ENCODE measurements at regions not wholly inside any gene's neighbourhood (a gene's known extent, or its start where the extent isn't known, plus 50 kb on each side); places are given as distances from the start of the nearest gene placed in this dataset.

- DNase-seq (ENCODE audit: low read depth) (no peak), FAIRE-seq (no peak)
- Histone ChIP-seq H3K4me3 (ENCODE audit: low read depth, low read length) (no peak overlapping the region), H3K27me3 (ENCODE audit: control insufficient read depth, insufficient read depth, low read length) (no peaks in the 10 kb centered on the region), H3K36me3 (ENCODE audit: control insufficient read depth, insufficient read depth, low read length) (no peaks in the 10 kb centered on the region)
- no peak for TF ChIP-seq CTCF (IDR thresholded peaks at IDR 0.05; ENCODE audit: insufficient read depth, low read length, severe bottlenecking)
These were observed 108.4 kb upstream of the SLC22A23 start for GRCh38 chr6:3565291-3565690.

- no peak for FAIRE-seq
- no peaks in the 10 kb centered on the region for H3K36me3 ChIP-seq (ENCODE audit: control insufficient read depth, insufficient read depth, low read length)
- no peak overlapping the region for H3K4me3 ChIP-seq (ENCODE audit: low read depth, low read length)
- H3K27me3 ChIP-seq (ENCODE audit: control insufficient read depth, insufficient read depth, low read length): no peaks in the 10 kb centered on the region
- peak; percentile 9 for TF ChIP-seq CTCF (IDR thresholded peaks at IDR 0.05; ENCODE audit: insufficient read depth, low read length, severe bottlenecking)
- no peak for DNase-seq (ENCODE audit: low read depth)
These were observed 104.9 kb upstream of the SLC22A23 start for GRCh38 chr6:3561725-3562124.

DNA sequence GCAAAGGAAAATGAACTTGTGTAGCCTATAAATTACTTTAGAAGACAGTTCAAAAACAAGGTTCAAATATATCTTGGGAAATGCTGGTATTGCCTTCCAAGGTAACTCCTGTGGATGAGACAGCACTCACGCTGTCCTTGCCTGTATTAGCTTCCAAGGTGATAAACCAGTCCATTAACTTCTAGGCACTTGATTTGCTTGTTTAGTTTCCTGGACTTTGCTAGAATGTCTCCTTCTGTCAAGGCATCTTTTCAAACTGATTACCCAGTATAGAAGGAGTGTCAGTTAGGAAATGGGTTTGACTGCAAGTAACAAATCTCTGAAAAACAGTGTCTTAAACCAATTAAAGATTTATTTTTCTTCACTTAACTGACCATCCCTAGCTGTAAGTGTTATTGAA, 103.4 kb upstream of the SLC22A23 start:
- Histone ChIP-seq H3K4me3 (ENCODE audit: low read depth, low read length) (no peak overlapping the region), H3K36me3 (ENCODE audit: control insufficient read depth, insufficient read depth, low read length) (no peaks in the 10 kb centered on the region), H3K27me3 (ENCODE audit: control insufficient read depth, insufficient read depth, low read length) (no peaks in the 10 kb centered on the region)
- FAIRE-seq: no peak
- no peak for DNase-seq (ENCODE audit: low read depth)
- no peak for TF ChIP-seq CTCF (IDR thresholded peaks at IDR 0.05; ENCODE audit: insufficient read depth, low read length, severe bottlenecking)

DNA sequence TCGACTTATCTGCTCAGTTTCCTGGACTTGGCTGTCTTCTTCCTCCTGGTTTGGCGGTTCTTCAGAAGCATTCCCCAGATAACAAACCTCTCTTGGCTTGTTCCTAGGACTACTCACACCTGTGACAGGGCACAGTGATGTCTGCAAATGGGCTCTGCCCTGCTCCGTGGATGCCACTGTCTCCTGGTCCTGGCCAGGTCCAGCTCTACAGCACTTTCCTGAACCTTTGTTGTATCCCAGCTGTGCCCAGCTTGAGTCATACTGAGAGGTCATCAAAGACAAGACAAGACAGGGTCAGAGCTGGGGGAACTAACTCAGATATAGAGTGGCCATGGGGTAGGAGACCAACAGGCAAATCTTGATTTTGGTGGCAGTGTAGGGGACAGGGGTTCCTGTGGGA, 102.7 kb upstream of the SLC22A23 start:
- FAIRE-seq (no peak), DNase-seq (ENCODE audit: low read depth) (no peak)
- Histone ChIP-seq H3K36me3 (ENCODE audit: control insufficient read depth, insufficient read depth, low read length) (no peaks in the 10 kb centered on the region), H3K27me3 (ENCODE audit: control insufficient read depth, insufficient read depth, low read length) (no peaks in the 10 kb centered on the region), H3K4me3 (ENCODE audit: low read depth, low read length) (no peak overlapping the region)
- no peak for TF ChIP-seq CTCF (IDR thresholded peaks at IDR 0.05; ENCODE audit: insufficient read depth, low read length, severe bottlenecking)

- H3K4me3 ChIP-seq (ENCODE audit: low read depth, low read length): no peak overlapping the region
- no peak for FAIRE-seq
- no peak for DNase-seq (ENCODE audit: low read depth)
- no peaks in the 10 kb centered on the region for H3K36me3 ChIP-seq (ENCODE audit: control insufficient read depth, insufficient read depth, low read length)
- H3K27me3 ChIP-seq (ENCODE audit: control insufficient read depth, insufficient read depth, low read length): no peaks in the 10 kb centered on the region
- no peak for TF ChIP-seq CTCF (IDR thresholded peaks at IDR 0.05; ENCODE audit: insufficient read depth, low read length, severe bottlenecking)
These were observed 100.5 kb upstream of the SLC22A23 start for GRCh38 chr6:3557336-3557735.

DNA sequence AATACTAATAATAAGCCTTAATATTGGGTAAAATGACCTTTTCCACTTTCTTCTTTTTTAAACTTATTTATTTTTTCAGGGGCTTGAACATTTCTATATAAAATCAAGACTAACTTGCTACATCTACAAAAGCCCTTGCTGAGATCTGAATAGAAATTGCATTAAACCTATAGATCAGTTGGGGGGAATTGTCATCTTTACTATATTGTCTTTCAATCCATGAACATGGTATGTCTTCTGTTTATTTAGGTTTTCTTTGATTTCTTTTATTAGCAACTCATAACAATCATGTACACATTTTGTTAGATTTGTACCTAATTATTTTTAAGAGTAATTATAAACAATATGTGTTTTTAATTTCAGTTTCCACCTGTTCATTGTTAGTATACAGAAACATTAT, 96.4 kb upstream of the SLC22A23 start:
- FAIRE-seq (no peak), DNase-seq (ENCODE audit: low read depth) (no peak)
- H3K36me3 ChIP-seq (ENCODE audit: control insufficient read depth, insufficient read depth, low read length): no peaks in the 10 kb centered on the region
- TF ChIP-seq CTCF (IDR thresholded peaks at IDR 0.05; ENCODE audit: insufficient read depth, low read length, severe bottlenecking): no peak
- no peaks in the 10 kb centered on the region for H3K27me3 ChIP-seq (ENCODE audit: control insufficient read depth, insufficient read depth, low read length)
- no peak overlapping the region for H3K4me3 ChIP-seq (ENCODE audit: low read depth, low read length)

All from bronchial epithelial cell (primary cell).